GM23338 (cell line): ENCODE measurements at regions not wholly inside any gene's neighbourhood (a gene's known extent, or its start where the extent isn't known, plus 50 kb on each side); places are given as distances from the start of the nearest gene placed in this dataset.

Source experiments
- ATAC-seq: fragments of 200-7000 bp; cut with Tn5 transposase; 3 replicates; pipeline ENCODE4 v1.9.1; 2020
- DNase-seq: peaks from one replicate; pipeline ENCODE4 v3.0.0-alpha.2; 2015; ENCODE audit warnings: low spot score
- H2AFZ ChIP-seq: fragments of 200-600 bp; sonication (generic); 2 replicates; pipeline ENCODE4 v1.8.0; 2016; ENCODE audit warnings: antibody characterized with exemption, mild to moderate bottlenecking, moderate library complexity
- H3F3A ChIP-seq: fragments of 200-600 bp; sonication (generic); replicated peaks from 2 replicates; pipeline ENCODE4 v1.8.0; 2017; ENCODE audit warnings: antibody characterized with exemption, mixed run types, low read depth
- H3K27ac ChIP-seq: fragments of 200-600 bp; sonication (generic); 2 replicates; pipeline ENCODE4 v1.6.1; 2016; ENCODE audit warnings: low read depth
- H3K27me3 ChIP-seq: fragments of 200-600 bp; sonication (generic); 2 replicates; pipeline ENCODE4 v1.8.0; 2016; ENCODE audit warnings: mild to moderate bottlenecking, mixed run types, moderate library complexity; ENCODE audit not compliant: insufficient read depth
- H3K36me3 ChIP-seq: fragments of 200-600 bp; sonication (generic); 2 replicates; pipeline ENCODE4 v1.8.0; 2016; ENCODE audit warnings: mild to moderate bottlenecking; ENCODE audit not compliant: insufficient read depth
- H3K4me1 ChIP-seq: fragments of 200-600 bp; sonication (generic); 2 replicates; pipeline ENCODE4 v1.8.0; 2016; ENCODE audit warnings: mild to moderate bottlenecking, moderate library complexity; ENCODE audit not compliant: insufficient read depth
- H3K4me2 ChIP-seq: fragments of 200-600 bp; sonication (generic); 2 replicates; pipeline ENCODE4 v1.7.1; 2017; ENCODE audit warnings: mixed run types
- H3K4me3 ChIP-seq: fragments of 200-600 bp; sonication (generic); 2 replicates; pipeline ENCODE4 v1.6.1; 2016; ENCODE audit warnings: mixed run types
- H3K79me2 ChIP-seq: fragments of 200-600 bp; sonication (generic); replicated peaks from 2 replicates; pipeline ENCODE4 v1.8.0; 2017; ENCODE audit warnings: mild to moderate bottlenecking; ENCODE audit not compliant: insufficient read depth
- H3K9me2 ChIP-seq: fragments of 200-600 bp; sonication (generic); 2 replicates; pipeline ENCODE4 v1.8.0; 2017; ENCODE audit not compliant: insufficient read depth
- H4K20me1 ChIP-seq: fragments of 200-600 bp; sonication (generic); replicated peaks from 2 replicates; pipeline ENCODE4 v1.8.0; 2017; ENCODE audit warnings: mild to moderate bottlenecking; ENCODE audit not compliant: insufficient read depth
- H3K27ac Mint-ChIP-seq: 2 replicates; pipeline ENCODE4 v1.8.0; 2020; ENCODE audit warnings: inconsistent platforms, mild to moderate bottlenecking, moderate library complexity, mixed read lengths
- H3K27me3 Mint-ChIP-seq: 3 replicates; pipeline ENCODE4 v1.8.0; 2022; ENCODE audit warnings: low read depth, mild to moderate bottlenecking, moderate library complexity, mixed read lengths, inconsistent platforms; ENCODE audit not compliant: insufficient read depth, poor library complexity
- H3K36me3 Mint-ChIP-seq: 3 replicates; pipeline ENCODE4 v1.8.0; 2021; ENCODE audit warnings: low read depth, mild to moderate bottlenecking, inconsistent platforms, moderate library complexity, mixed read lengths
- H3K4me1 Mint-ChIP-seq: 3 replicates; pipeline ENCODE4 v1.8.0; 2020; ENCODE audit warnings: mild to moderate bottlenecking, inconsistent platforms, mixed read lengths
- H3K4me3 Mint-ChIP-seq: 3 replicates; pipeline ENCODE4 v1.8.0; 2021; ENCODE audit warnings: moderate library complexity, mild to moderate bottlenecking, inconsistent platforms, mixed read lengths
- H3K9me3 Mint-ChIP-seq: 3 replicates; pipeline ENCODE4 v1.8.0; 2020; ENCODE audit warnings: moderate library complexity, mild to moderate bottlenecking, inconsistent platforms, mixed read lengths
- CREB1 ChIP-seq: fragments of 250-450 bp; sonication (Bioruptor Pico); IDR thresholded peaks from 2 replicates; pipeline ENCODE4 v1.5.0; 2020; ENCODE audit warnings: low read depth, mild to moderate bottlenecking, moderate library complexity
- CTCF ChIP-seq, 2 experiments: fragments of 200-600 bp in 1 of 2; sonication (generic) in 1 of 2; conservative IDR thresholded peaks; 2 replicates each; pipeline versions ENCODE4 v1.5.1 to v1.6.1; 2016 to 2017; ENCODE audit warnings: antibody characterized with exemption in 2 of 2, low read depth in 2 of 2, mild to moderate bottlenecking in 2 of 2, moderate library complexity in 1 of 2
- ETS1 ChIP-seq: IDR thresholded peaks from 2 replicates; pipeline ENCODE4 v1.6.1; 2016; ENCODE audit warnings: antibody characterized with exemption
- EZH2 ChIP-seq: fragments of 200-600 bp; sonication (generic); IDR thresholded peaks from one replicate; pipeline ENCODE4 v1.8.0; 2017; ENCODE audit warnings: antibody characterized with exemption, mild to moderate bottlenecking, low read depth; ENCODE audit not compliant: unreplicated experiment
- EZH2phosphoT487 ChIP-seq: fragments of 200-600 bp; sonication (generic); IDR thresholded peaks from one replicate; pipeline ENCODE4 v1.8.1; 2018; ENCODE audit warnings: antibody characterized with exemption; ENCODE audit not compliant: unreplicated experiment
- JUNB ChIP-seq: IDR thresholded peaks from one replicate; pipeline ENCODE4 v1.6.1; 2016; ENCODE audit warnings: antibody characterized with exemption; ENCODE audit not compliant: unreplicated experiment
- NANOG ChIP-seq: IDR thresholded peaks from 2 replicates; pipeline ENCODE4 v1.6.1; 2016; ENCODE audit warnings: antibody characterized with exemption, borderline replicate concordance
- POLR2AphosphoS5 ChIP-seq: IDR thresholded peaks from 2 replicates; pipeline ENCODE4 v1.6.1; 2016; ENCODE audit warnings: antibody characterized with exemption, low read depth
- REST ChIP-seq: IDR thresholded peaks from one replicate; pipeline ENCODE4 v1.6.1; 2018; ENCODE audit warnings: antibody characterized with exemption; ENCODE audit not compliant: unreplicated experiment
- STAT1 ChIP-seq: IDR thresholded peaks from one replicate; pipeline ENCODE4 v1.6.1; 2016; ENCODE audit warnings: antibody characterized with exemption; ENCODE audit not compliant: unreplicated experiment
- ZNF114 ChIP-seq: fragments of 250-450 bp; sonication (Bioruptor Pico); IDR thresholded peaks from 2 replicates; pipeline ENCODE4 v1.5.0; 2020; ENCODE audit warnings: mild to moderate bottlenecking, moderate library complexity
- ZNF331 ChIP-seq: fragments of 250-450 bp; sonication (Bioruptor Pico); IDR thresholded peaks from 2 replicates; pipeline ENCODE4 v1.5.0; 2020; ENCODE audit warnings: low read depth, mild to moderate bottlenecking, moderate library complexity
- ZNF462 ChIP-seq: fragments of 250-450 bp; sonication (Bioruptor Pico); IDR thresholded peaks from 2 replicates; pipeline ENCODE4 v1.5.0; 2020; ENCODE audit warnings: mild to moderate bottlenecking, moderate library complexity

- no peaks in the 10 kb centered on the region for H3K79me2 ChIP-seq
- H3K27ac ChIP-seq = no peak overlapping the region
- no peaks in the 10 kb centered on the region; the same call in 1 of the 3 replicates for H3K36me3 Mint-ChIP-seq
- H3K9me2 ChIP-seq = no peaks in the 10 kb centered on the region
- no peak overlapping the region for H3K4me2 ChIP-seq
- TF ChIP-seq POLR2AphosphoS5 = no peak
- no peak for TF ChIP-seq ETS1
- no peak for TF ChIP-seq EZH2
- no peak for TF ChIP-seq REST
- no peak for TF ChIP-seq ZNF462 (CRISPR knock-in tag)
- no peak for TF ChIP-seq EZH2phosphoT487
- TF ChIP-seq STAT1 = no peak
- TF ChIP-seq NANOG = no peak
- TF ChIP-seq CREB1 (CRISPR knock-in tag) = no peak
- TF ChIP-seq ZNF114 (CRISPR knock-in tag) = no peak
- no peak for TF ChIP-seq JUNB
- TF ChIP-seq CTCF (conservative IDR thresholded peaks at IDR 0.05; ENCODE audit: low read depth in 2 of 2) = no peak
- no peak for TF ChIP-seq ZNF331 (CRISPR knock-in tag)
- ATAC-seq (no peak), DNase-seq (no peak)
- no peaks in the 10 kb centered on the region for H3K9me3 Mint-ChIP-seq
- no peaks in the 10 kb centered on the region; the same call in 1 of the 2 replicates for H4K20me1 ChIP-seq
- H3K4me3 Mint-ChIP-seq = no peak overlapping the region
- no peaks in the 10 kb centered on the region for H3K36me3 ChIP-seq
- H3K4me1 ChIP-seq = no peaks in the 10 kb centered on the region
- H3F3A ChIP-seq = no peaks in the 10 kb centered on the region
- H3K4me1 Mint-ChIP-seq = peaks cover 9% of the 10 kb centered on the region; the same call in 2 of the 3 replicates
- peaks cover 12% of the 10 kb centered on the region for H3K27me3 Mint-ChIP-seq
- no peak overlapping the region for H3K4me3 ChIP-seq
- no peak overlapping the region; the same call in 1 of the 2 replicates for H2AFZ ChIP-seq
- no peak overlapping the region for H3K27ac Mint-ChIP-seq
- no peaks in the 10 kb centered on the region for H3K27me3 ChIP-seq
These were observed 86.9 kb upstream of the ADRA2C start for GRCh38 chr4:3679071-3679825.
